Daoy (cell line): ENCODE measurements at regions not wholly inside any gene's neighbourhood (a gene's known extent, or its start where the extent isn't known, plus 50 kb on each side); places are given as distances from the start of the nearest gene placed in this dataset.

Source experiments
- DNase-seq: peaks from one replicate; pipeline ENCODE4 v3.0.0-alpha.2; 2015; ENCODE audit warnings: low read depth

DNA sequence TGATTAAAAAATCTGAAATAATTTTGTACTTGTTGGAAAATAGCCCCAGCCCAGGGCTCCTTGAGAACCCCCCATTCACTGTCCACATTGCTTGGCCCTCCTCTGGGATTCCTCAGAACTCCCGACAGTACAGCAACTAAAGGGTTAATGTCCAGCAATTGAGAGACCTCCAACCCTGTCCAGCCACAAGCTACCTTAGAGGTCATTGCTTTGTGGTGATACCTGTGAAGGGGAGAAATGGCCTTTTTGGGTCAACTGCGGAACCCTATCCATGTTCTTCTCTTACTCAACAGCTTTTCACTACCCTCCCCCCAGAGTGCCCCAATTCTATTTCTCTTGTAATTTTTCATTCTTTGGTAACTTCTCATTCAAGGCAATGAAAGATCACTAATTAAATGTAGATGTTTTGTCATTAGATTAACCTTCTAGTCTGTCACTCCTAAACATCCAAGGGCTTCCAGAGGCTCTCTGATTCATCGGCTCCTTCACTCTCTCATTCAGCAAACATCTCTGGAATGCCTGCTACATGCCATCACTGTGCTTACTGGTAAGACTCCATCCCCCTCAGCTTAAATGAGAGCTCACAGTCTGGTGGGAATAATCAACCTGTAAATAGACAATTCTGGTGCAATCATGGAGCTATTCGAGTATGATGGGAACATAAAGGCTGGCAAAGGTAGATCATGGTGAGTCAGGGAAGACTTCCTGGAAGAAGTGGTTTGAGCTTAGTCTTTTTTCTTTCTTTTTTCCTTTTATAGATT, 241.4 kb upstream of the PGRMC2 start:
- peak; percentile 78 for DNase-seq

DNA sequence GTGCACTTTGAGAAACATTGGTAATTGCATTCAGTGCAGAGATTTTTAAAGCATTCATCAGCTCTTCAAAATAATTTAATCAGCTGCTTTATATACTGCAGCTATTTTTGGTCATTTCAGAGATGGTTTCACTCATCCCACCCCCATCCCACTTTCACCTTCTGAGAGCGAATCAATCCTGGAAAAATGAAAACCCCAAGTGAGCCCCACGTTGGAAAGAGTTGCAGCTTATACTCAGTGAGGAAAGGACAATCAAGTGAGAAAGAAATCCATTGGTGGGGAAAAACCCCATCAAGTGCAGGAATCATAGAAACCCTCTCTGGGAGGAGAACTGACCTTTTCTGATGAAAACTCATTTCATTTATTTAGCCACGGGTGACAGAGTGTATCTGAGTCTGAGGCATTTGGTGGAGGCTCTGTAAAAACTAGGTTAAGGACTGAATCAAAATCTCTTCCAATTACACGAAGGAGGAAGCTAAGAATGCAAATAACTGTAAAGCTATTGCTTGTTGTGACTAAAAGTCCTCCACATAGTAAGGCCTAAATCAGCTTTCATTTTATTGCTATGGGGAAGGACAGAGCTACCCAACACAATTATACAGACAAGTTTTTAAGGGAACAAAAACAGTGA, 240.4 kb upstream of the PGRMC2 start:
- no peak for DNase-seq

DNA sequence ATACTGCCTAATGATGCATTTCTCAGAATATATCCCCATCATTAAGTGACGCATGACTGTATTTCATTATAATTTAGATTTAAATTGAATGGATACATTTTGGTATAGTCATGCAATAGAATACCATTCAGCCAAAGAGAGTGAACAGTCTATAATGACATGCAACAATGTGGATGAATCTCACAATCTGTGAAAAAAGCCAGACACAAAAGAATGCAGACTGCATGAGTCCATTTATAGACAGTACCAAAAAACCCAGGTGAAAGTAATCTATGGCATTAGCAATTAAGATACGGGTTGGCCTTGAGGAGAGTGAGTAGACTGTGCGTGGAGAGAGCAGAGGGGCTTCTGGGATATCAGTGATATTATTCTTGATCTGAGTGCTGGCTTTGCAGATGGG, 239.7 kb upstream of the PGRMC2 start:
- no peak for DNase-seq

DNA sequence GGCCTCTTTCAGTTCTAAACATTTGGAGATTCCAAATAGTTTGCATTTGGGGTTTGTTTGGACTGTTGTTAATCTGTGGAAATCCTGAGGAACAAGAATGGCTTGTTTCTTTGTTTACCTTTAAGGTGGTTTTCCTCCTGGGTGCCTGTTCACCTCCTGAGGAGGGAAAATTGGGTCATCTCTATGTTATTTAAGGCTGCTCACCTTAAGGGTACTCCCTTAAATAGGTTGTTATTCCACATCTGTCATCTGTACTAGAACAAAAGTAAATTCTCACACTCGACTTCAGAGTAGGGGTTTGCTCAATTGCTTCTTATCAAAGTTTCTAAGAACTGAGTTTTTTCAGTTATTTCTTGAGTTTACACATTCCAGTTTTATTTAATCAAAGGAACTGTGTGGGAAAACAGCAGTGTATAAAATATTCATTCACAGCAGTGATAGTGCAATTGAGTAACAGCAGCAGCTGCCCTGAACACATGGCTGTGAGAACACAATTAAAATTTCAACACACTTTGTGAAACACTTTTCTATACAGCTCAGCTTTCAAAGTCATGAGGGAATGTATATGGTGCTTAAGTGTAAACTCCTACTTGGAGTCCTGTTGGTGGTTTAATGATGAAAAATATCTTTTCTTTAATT, 238.5 kb upstream of the PGRMC2 start:
- no peak for DNase-seq

DNA sequence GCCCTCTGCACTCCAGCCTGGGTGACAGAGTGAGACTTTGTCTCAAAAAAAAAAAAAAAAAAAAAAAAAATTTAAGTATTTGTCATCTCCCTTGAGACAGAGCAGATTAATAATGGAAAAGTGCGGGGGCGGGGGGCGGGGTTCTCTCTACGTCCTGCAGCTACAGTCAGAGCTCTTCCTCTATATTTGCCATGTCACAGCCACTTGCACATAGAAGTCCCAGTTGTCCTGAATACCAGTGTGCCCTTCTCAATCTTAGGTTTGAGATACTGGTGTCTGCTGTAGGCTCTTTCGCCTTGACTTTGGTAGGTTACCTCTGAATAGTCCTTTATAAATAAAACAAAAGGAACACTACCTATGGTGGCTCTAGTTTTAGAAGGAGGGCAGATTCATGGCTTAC, 237.8 kb upstream of the PGRMC2 start:
- no peak for DNase-seq

DNA sequence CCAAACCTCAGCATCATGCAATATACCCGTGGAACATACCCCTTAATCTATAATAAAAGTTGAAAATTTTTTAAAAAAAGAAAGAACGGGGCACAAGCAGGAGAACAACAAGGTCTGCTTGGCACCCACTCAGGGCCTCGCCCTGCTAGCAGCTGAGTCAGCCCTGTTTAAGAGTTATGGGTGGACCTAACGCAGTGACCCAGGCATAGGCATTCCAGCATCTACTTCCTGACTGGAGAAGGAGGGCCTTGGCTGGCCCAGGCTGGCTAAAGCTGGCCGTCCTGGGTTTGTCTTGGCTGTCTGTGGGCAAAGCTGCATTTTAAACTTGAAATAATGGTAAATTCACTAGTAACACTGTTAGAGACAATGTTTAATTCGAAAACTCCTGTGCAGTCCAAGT, 236.7 kb upstream of the PGRMC2 start:
- peak; percentile 62 for DNase-seq

DNA sequence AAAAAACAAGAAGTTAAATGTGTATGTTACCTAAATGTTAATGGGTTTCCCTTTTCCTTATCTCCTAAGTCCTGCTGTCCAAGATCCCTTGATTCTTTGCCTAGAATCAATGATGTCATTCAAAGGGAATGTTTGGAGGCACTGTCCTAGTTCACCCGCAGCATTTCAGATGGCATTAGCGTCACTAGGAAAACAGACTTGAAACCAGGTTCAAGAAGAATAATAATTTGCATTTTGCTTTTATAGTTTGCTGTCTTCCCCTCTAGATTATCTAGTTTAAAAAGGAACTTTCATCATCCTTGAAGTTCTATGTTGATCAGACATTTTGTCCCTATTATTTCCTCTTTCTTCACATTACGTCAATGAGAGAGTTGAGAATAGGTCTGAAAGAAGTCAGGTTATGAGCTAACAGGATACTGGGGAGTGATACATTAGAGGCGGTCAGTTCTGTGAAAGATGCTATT, 234.1 kb upstream of the PGRMC2 start:
- DNase-seq = peak; percentile 33

DNA sequence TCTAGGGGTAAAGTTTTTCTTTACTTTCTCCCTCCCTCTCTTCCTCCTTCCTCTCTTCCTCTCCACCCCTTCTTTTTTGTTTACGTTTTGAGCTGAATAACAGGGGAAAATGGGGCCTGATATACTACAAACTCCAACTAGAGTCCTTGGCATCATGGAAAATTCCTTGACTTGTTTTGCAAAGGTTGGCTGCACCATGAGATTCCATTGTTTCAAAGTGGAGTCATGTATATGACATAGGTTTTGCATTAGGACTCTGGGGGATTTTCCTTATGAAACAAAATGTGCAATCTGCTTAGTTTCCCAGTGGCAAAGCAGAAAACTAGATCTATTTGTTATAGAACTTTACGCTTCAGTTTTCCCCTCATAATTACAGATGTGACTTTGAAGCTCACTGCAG, 233.5 kb upstream of the PGRMC2 start:
- DNase-seq = no peak

DNA sequence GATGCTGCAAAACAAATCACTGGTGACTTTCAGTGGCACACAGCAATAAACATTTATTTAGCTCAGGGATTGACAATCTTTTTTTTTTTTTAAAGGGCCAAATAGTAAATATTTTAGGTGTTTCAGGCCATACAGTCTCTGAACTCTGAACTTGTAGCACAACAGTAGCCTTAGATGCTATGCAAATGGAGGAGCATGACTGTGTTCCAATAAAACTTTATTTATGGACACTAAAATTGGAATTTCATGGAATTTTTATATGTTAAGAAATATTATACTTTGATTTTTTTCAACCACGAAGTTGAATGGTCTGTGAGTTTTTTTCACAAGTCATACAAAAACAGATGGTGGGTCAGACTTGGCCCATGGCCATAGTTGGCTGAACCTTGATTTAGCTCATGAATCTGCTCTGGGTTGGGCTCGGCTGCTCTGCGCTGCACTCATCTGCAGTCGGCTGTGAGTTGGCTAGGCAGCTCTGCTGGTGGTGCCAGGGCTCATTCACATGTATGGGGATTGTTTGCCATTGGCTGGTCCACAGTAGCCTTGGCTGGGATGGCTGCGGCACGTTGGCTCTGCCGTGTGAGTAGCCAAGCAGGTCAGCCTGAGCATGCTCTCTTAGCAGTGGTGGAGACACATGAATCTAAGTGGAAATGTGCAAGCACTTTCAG, 231.7 kb upstream of the PGRMC2 start:
- no peak for DNase-seq

DNA sequence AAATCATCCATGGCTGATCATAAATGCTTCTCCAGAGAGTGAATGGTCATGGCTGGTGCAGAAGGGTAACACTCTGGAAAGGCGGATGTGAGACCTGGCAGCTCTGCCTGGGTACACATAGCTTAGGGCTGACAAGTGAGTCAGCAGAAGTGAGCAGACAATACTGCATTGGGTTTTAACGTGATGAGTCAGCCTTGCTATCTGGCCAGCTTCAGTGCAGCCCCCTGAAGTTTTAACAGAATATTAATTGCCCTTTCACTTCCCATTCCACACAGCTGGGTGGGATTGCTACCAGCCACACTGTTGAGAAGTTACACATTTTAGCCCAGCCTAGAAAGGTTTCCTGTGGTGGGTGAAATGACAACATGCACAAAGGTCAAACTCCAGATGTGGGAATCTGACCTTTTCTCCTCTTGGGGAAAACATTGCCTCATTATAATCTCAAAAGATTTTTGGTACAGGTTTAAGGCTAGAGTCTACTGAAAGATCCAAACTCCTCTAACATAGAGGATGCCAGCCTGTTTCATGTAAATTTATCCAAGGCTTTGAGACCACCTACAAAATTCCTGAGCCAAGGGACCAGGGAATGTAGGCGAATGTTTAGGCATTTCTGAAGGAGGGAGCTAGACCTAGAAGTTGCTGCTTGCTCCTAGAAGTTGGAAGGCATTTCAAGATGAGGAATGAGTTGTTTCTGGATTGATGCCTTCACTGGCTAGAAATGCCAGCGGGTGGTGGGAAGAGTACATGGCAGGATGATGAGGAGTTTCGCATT, 230.3 kb upstream of the PGRMC2 start:
- peak; percentile 90 for DNase-seq

DNA sequence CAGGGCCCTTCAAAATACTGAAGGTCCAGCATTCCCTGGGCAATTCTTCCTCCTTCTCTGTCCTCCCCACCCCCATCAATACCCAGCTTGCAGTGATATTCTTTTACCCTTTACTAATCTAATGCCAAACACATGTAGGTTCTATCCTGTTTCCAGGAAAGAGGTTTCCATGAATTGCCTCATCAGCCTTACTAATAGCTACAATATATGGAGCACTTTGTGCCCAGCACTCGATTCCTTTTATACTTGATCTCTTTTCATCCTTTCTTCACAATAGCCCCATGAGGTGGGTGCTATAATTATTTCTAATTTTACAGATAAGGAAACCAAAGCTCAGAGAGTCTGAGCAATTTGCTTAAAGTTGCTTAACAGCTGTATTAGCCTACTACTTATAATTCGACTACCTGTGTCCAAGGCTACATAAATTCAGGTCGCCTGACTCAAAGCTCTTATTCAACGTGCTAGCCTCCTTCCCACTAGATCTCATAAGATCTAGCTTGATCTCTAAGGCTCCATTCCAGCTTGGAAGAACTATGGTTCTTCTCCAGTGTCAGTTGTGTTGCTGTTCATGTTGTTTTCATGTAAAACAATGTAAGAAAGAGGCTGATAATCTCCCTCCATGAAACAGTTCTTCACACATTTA, 229.6 kb upstream of the PGRMC2 start:
- DNase-seq = no peak

DNA sequence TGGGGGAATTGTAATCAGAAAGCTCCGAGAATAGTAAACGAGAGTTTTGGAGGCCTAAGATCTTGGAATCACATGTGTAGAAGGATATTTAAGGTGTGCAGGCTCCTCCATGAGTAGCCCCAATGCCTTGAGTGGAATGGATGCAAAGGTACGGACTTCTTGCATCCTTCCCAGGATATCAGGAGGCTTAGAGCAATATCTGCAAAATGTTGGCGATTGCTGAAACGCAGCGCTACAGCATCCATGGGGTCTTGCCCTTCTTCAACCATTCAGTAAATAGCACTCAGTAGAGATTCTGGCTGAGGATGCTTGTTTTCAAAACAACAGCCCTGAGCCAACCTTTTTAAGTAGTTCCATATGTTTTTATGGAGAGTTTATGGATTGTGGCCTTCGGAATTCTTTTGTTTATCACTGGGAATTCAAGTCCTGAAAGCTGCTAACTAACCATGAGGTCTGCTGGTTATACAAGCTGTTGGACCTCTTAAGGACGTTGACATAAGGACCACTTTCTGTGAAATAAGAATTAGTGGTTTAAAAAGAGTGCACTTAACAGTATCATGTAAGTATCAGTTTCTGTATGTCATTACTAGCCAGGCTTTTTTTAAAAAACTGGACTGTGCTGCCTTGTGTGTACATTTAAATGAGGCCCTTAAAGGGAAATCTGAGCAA, 228.8 kb upstream of the PGRMC2 start:
- DNase-seq = no peak

DNA sequence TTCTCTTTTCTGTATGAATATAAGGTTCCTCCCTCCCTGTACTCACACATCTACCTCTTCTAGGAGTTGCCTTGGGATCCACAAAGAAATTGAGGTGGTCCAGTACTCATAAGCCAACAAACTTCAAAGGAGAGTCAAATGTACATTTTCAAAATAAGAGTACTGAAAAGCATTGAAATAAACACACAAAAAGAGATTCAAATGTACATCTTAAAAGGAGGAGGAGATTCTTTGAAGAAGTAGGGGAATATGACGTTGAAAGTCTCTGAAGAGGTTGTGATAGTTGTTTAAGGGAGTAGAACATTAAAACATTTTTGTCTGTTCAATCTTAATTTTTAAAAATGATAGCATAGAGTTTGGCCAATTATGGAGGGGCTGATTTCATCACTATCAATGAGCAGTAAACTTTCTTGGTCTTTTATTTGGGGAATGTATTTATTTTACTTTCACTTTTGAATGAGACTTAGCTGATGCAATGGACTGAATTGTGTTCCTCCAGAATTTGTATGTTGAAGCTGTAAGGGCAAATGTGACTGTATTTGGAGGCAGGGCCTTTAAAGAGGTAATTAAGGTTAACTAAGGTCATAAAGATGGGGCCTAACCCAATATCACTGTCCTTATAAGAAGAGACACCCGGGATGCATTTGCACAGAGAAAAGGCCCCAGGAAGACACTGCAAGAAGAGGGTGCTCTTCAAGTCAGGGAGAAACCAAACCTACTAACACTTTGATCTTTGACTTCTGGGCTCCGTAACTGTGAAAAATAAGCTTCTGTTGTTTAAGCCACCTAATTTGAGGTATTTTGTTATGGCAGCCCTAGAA, 226.3 kb upstream of the PGRMC2 start:
- no peak for DNase-seq

DNA sequence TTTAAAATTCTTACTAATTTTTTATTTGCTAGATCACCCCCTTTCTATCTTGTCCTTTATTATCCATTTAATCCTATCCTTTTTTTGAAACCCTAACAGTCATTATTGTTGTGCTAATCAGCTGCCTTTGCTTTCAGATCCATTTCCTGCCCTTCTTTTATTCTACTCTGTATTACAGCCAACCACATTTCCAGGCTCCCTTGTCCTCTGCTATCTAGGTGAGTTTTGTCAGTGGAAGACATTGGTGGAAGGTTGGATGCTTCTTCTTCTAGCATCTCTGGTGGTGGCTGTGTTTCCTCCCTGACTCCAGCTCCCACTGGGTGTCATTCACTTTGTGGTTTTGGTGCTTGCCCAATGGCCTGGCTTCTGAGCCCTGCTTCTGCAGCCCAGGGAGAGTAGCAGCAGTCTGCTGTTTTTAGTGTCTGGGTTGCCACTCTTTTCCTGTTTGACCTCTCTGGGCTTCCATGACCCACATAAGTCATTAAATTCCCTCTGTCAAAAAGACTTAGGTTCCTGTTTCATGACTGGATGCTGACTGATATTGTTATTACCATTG, 225.2 kb upstream of the PGRMC2 start:
- DNase-seq = no peak

DNA sequence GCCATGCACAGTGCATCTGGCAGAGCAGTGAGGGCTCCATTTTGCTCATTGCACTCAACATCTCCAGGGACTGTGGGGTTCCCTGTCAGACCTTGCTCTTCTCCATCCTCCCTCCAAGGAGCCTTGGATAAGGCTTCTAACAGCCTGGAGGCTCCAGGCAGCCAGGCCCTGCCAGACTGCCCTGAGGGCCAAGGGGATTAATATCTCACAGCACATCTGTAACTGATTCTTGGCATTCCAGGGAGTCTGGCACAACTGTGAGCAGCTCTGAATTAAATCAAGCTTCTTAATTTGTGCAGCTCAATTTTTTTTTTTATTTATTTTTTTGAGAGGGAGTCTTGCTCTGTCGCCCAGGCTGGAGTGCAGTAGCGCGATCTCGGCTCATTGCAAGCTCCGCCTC, 224.5 kb upstream of the PGRMC2 start:
- DNase-seq = no peak

DNA sequence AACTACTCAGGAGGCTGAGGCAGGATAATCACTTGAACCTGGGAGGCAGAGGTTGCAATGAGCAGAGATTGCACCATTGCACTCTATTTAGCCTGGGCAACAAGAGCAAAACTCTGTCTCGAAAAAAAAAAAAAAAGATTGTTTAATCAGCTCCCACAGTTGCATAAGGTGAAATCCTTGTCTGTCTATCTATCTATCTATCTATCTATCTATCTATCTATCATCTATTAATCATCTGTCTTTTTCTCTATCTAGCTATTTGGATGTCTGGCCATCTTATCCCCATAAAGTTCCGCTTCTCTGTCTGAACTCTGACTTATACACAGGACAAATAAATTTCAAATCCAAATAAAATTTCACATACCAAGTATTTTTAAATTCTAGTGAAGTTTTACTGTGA, 223.2 kb upstream of the PGRMC2 start:
- no peak for DNase-seq

DNA sequence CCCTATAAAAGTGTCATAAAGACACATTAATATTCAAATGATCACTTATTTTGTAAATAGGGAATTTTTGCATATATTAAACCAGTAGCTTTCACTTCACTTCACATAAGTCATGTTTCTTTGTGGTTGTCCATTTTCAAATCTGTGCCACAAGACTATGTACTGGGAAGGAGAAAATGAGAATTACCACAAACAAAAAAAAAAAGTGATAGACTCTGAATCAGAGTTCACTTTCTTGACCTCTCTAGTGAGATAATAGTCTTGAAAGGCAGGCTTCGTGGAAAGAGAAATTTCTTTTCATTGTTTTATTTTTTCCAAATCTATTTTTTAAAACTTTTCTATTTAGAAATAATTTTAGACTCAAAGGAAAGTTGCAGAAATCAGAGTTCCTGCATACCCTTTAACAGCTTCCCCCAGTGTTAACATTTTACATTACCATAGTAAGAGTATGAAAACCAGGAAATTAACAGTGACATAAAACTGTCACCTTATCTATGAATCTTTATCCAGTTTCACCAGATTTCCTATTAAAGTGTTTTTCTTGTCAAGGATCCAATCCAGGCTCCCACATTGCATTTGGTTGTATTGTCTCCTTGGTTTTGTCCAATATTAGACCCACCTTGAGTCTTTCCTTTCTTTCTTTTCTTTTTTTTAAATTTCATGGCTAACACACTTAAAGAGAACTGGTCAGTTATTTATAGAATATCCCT, 215.4 kb upstream of the PGRMC2 start:
- DNase-seq = no peak

DNA sequence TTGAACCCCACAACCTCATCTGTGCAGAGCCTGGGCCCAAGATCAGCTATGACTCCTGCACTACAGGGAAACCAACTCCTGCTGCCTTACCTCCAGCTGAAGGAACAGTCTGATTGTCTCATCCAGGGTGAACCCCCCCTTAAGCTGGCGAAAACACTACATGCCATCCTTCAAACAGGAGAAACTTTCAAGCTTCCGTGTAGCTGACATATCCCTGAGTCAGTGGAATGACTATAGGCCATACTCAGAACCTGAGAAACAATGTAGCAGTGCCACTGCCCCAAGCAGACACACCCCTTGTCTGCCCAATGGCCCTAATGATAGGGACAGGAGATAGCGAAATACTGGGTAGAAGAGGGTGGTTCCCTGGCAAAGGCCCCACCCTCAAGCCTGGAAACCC, 213.6 kb upstream of the PGRMC2 start:
- no peak for DNase-seq
